Inflammatory macrophage treated with lipopolysaccharide for 4 hours (primary cell): ENCODE measurements at regions not wholly inside any gene's neighbourhood (a gene's known extent, or its start where the extent isn't known, plus 50 kb on each side); places are given as distances from the start of the nearest gene placed in this dataset.

ENCODE experiments used
- DNase-seq: peaks from one replicate; pipeline ENCODE4 v3.0.0-alpha.2; 2020

GRCh38 chr2:120441744-120442471 lies 96.0 kb downstream of the INHBB start:
- DNase-seq = no peak

GRCh38 chr2:120442541-120442922 lies 96.6 kb downstream of the INHBB start:
- no peak for DNase-seq

DNA sequence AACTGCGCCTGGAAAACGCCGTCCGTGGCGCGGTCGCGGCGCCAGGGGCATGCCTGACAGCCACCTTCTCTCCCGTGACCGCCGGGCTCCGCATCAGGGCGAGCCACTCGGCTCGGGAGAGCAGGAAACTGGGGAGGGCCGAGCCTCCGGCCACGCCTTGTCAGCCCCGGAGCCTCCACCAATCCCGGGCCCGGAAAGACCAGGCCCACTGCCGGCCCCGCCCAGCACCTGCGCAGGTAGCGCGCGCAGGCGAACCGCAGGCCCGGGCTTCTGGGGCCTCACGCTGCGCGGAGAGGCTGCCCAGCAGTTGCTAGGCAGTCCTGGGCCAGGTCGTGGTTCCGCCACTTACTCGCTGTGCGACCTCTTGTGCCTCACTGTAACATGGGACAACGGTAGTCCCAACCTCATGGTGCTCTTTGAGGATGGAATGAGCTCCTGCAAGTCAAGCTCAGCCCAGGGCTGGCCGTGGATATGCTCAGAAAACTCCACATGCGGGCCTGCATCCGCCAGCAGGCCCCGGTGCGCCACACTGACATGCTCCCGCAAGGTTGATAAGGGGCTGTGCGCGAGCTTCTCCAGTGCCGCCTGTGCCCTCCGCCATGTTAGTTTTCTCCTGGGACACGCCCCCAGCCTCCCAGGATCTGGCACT lies 97.1 kb downstream of the INHBB start:
- no peak for DNase-seq

- DNase-seq = no peak
Measured at GRCh38 chr2:120443946-120444345, 98.0 kb downstream of the INHBB start.

DNA sequence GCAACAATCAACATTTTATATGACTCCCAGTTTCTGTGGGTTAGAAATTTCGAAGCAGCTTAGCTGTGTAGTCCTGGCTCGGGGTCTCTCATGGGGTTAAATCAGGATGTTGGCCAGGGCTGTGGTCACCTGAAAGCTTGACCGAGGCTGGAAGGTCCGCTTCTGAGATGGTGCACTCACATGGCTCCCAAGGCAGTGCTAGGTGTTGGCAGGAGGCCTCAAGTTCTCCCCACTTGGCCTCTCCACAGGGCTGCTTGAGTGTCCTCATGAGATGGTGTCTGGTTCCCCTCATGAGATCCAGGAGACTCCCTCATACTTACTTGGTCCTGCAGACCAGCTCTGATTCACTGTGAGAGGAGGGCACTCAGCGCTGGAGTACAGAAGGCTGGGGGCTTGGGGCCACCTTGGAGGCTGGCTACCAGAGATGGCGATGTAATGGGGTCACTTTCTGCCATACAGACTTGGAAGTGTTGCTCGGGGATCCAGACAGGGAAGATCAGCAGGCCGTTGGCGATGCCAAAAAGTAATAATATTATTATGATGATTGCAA lies 98.8 kb downstream of the INHBB start:
- DNase-seq = no peak

- no peak for DNase-seq
Measured at GRCh38 chr2:120445449-120446143, 99.7 kb downstream of the INHBB start.

DNA sequence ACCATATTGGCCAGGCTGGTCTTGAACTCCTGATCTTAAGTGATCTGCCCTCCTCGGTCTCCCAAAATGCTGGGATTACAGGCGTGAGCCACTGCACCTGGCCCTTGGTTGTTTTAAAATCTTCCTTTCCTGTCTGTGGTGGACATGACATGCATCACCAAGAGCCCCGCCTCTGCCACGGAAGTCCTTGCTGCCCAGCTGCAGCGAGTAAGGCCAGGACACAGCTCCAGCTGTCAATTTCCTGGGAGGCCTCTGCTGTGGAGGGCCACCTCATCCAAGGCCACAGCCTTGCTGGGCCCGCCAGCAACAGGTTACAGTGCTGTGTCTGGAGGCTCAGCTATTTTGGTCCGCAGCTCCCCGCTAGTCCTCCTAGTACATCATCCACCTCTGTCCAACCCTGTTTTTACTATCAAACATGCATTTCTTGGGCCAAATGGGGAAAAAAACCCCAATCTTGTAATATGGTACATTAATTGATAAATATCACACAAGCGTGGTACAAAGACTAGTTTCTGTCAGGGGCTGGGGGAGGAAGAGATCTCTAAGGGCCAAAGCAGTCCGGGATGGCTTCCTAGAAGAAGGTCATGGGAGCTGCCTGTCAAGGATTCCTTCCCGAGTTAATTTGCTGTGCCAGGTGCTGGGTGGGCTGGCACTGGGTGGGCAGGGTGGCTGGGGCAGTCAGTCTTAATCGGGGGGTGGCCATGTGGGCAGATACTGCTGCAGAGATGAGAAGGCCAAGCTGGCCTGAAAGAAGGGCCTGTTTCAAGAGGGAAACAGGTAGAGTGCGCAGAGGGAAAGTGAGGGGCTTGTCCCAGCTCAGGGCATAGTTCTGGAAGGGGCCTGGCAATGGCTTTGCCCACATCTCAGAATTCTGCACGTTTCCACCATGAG lies 100.5 kb downstream of the INHBB start:
- DNase-seq = no peak

GRCh38 chr2:120447127-120447785 lies 101.3 kb downstream of the INHBB start:
- DNase-seq = no peak

DNA sequence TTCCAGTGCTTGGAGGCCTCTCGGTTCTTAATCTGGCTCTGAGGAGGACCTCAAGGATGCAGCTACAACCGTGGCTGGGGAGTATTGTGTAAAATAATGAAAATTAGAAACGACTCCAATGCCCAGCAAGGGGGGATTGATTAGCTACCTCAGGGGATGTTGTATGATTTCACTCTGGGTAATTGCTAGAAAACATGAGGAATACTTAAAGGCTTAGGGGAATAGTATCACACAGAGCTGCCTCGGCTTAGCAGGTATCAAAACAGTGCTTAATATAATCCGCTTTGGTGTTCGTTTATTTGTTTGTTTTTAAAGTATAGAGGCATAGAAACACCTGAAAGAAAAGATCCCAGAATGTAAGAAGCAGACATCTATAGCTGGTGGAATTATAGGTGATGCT lies 102.5 kb downstream of the INHBB start:
- DNase-seq = no peak

DNA sequence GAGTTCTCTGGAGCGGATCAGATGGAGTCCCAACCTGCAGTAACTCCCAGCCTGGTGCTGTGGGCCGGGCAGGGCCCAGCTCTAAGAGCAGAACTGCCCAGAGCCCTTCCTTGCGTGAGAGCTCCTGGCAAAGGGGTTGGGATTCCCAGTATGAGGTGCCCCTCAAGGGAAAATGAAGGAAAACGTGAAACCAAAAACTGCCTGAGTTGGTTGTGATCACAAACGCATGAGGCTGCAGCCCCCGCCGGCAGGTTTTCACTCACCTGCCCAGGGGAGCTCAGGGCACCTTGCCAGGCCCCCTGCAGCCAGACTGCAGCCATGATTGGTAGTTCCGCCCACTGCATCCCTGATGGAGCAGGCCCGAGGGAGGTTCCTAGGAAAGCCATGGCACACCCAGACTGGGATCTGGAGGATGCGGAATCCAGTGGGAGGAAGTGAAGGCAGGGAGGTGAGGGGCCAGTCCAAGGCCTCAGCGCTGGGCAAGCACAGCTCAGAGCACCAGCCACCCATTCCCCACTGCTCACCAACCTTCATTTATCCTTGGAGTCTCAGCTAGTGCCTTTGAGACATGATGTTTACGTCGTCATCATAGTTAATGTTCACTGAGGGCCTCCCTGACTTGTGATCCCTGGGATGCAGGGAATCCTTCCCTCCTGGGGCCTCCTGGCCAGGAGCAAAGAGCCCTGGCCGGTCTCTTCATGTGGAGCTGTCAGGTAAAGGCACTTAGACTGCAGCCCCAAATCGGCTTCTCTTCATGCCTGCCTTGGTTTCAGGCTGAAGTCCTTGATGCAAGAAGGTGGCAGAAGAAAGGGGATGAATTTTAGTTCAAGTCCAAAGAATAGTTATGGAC lies 103.2 kb downstream of the INHBB start:
- no peak for DNase-seq

DNA sequence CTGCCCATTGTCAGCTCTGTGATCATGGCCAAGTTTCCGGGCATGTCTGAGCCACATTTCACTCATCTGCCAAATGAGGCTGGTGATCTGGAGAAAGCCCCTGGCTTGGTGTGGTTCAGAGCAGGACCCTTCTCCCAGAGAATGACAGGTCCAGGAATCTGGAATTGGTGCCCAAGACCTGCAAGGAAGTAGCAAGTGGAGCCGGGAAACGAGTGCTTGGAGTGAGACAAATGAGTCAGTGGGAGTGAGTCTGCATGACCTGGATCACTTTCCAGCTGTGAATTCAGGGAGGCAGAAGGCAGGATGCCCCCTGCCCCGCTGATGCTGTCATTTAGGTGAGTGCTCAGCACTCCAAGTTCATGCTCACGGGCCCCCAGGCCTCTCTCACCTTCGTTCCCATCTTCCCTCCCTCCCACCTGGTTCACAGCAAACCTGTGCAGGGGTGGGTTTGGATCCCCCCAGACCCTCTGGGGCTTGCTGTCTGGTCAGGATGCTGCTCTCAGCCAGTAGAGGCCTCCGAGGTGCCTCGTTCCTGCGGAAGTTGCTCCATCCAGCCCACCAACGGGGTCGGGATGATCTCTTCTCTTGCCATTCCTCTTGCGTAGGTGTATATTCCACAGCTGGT lies 104.4 kb downstream of the INHBB start:
- no peak for DNase-seq

DNA sequence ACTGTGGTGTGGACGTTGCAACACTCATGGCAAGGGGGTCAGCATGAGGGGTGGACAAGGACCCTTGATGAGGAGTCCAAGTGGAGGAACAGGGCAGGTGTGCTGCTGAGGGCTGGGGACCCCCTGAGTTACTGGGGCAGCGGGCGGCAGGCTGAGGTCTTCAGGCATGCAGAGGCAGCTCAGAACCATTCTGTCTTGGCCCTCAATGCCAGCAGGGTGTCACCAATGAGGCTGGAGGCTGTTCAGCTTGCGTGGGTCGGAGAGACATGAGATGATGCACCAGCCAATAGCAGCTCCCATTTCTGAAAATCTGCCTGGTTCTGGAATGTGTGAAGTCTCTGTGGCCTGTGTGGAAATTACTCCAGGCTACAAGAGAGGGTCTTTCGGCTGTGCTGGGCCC lies 105.4 kb downstream of the INHBB start:
- no peak for DNase-seq

- no peak for DNase-seq
Measured at GRCh38 chr2:120452131-120452530, 106.2 kb downstream of the INHBB start.

DNA sequence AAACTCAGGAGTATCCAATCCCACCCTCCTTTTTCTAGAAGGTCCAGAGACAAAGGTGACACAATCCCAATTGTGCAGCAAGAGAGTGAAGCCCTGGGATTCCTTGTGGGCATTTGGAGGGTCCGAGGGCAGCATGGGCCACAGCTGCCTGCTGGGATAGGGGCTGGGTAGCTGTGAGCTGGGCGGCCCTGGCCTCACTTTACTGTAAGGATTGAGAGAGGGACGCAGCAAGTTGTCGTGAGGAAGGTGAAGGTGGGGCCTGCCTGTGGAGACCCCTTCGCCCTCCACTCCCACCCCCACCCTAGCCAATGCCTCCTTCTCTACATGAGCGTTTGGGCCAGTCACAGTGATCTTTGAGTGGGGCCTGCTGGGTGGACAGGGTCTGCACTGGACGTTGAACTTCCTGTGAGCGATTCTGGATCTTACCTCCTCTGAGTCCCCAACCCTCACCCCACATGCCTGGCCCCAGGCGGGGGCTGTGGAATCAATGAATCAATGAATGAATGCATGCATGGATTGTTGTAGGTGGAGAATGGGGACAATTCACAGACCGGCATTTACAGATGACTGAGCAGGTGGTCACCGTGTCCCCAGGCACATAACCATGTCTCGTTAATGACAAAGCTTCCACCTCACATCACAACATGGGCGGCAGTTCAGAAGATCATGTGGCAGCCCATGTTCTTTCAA lies 107.2 kb downstream of the INHBB start:
- DNase-seq = no peak

DNA sequence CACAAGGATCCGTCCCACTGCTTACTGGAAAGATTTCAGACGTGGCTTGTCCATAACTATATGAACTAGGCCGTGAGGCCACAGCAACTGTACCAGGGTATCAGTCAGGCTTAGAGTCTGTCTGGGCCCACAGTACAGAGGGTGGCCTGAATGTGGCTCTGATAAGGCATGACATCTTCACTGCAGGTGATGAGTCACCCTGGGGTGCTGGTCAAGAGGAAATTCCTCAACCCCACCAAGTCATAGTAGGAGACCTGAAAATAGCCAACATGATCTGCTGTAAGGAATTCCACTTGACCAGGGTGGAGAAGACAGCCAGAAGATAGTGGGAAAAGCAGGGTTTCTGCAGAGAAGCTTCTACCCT lies 107.7 kb downstream of the INHBB start:
- DNase-seq = no peak

DNA sequence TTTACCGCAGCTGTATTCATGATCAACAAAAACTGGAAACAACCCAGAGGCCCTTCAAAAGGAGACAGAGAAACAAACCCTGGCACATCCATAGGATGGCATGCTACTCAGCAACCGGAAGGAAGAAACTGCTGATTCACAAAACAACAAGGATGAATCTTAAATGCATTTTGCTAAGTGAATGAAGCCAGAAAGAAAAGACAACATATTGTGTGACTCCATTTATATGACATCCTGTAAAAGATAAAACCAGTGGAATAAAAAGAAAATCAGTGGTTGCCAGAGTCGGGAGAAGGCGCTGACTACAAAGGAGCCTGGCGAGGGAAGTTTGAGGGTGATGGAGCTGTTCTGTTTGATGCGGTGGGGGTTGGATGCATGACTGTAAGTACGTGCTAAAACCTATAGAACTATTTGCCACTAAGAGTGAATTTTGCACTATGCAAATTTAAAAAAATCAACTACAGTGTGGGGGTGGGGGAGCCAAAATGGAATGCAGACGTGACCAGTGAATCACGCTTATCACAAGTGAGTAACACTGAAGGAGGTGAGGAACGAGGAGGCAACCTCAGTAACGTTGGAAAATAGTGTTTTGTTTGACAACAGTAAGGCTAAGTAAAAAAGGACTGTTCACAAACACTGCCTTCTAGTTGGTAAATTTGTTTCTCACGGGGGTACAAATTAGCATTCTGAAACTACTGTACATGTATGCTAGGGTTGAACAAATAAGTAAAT lies 108.9 kb downstream of the INHBB start:
- DNase-seq = no peak

GRCh38 chr2:120455390-120455789 lies 109.5 kb downstream of the INHBB start:
- DNase-seq = no peak

- no peak for DNase-seq
Measured at GRCh38 chr2:120456867-120457266, 110.9 kb downstream of the INHBB start.

DNA sequence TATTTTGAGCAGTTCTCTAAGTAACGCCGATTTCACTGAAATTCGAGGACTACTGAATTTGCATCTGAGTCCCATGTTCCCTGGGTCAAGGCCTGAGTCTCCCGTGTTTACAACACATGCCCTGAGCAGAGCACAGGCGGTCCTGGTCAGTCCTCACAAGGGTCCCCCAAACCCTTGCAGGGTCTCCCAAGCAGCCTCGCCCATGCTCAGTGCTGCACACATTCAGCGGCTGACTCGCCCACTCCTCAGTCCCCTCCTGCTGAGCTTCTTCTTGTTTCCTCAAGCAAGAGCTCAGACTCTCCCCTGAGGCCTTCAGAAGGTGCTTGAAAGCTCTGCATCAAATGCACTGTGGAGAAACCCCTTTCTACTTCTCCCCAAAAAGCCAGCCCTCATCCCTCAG lies 114.6 kb downstream of the INHBB start:
- DNase-seq = no peak

- no peak for DNase-seq
Measured at GRCh38 chr2:120461092-120461491, 115.2 kb downstream of the INHBB start.
